ENCODE measurements at regions not wholly inside any gene's neighbourhood (a gene's known extent, or its start where the extent isn't known, plus 50 kb on each side); places are given as distances from the start of the nearest gene placed in this dataset.
"Not testable (repeated sequence)": the region's sequence is repeated elsewhere in the genome, so short reads cannot be mapped to it uniquely, and the experiment has no call there.

GRCh38 chr5:89313804-89314588 lies 431.0 kb upstream of the MEF2C start:
- DNase-seq = peak; percentile 76

GRCh38 chr5:89313044-89313443 lies 430.1 kb upstream of the MEF2C start:
- DNase-seq = peak; percentile 88

- DNase-seq = no peak
These were observed 426.3 kb upstream of the MEF2C start for GRCh38 chr5:89309268-89309667.

GRCh38 chr5:89308606-89309040 lies 425.6 kb upstream of the MEF2C start:
- DNase-seq = no peak

GRCh38 chr5:89307972-89308371 lies 425.0 kb upstream of the MEF2C start:
- no peak for DNase-seq

- DNase-seq = not testable (repeated sequence)
These were observed 424.2 kb upstream of the MEF2C start for GRCh38 chr5:89307141-89307540.

- DNase-seq = no peak
These were observed 420.1 kb upstream of the MEF2C start for GRCh38 chr5:89303033-89303480.

GRCh38 chr5:89302102-89302891 lies 419.3 kb upstream of the MEF2C start:
- DNase-seq = no peak

- DNase-seq = no peak
These were observed 418.5 kb upstream of the MEF2C start for GRCh38 chr5:89301321-89302025.

GRCh38 chr5:89300426-89300970 lies 417.5 kb upstream of the MEF2C start:
- no peak for DNase-seq

GRCh38 chr5:89299998-89300397 lies 417.0 kb upstream of the MEF2C start:
- DNase-seq = no peak

GRCh38 chr5:89297066-89297465 lies 414.1 kb upstream of the MEF2C start:
- DNase-seq = no peak

GRCh38 chr5:89293810-89294209 lies 410.8 kb upstream of the MEF2C start:
- DNase-seq = no peak

- no peak for DNase-seq
These were observed 409.5 kb upstream of the MEF2C start for GRCh38 chr5:89292487-89292886.

- no peak for DNase-seq
These were observed 406.6 kb upstream of the MEF2C start for GRCh38 chr5:89289604-89290003.

GRCh38 chr5:89287964-89288363 lies 405.0 kb upstream of the MEF2C start:
- DNase-seq = no peak

- DNase-seq = no peak
These were observed 403.3 kb upstream of the MEF2C start for GRCh38 chr5:89286320-89286719.

GRCh38 chr5:89283728-89284493 lies 400.9 kb upstream of the MEF2C start:
- no peak for DNase-seq

- DNase-seq = no peak
These were observed 399.8 kb upstream of the MEF2C start for GRCh38 chr5:89282554-89283510.

- DNase-seq = no peak
These were observed 399.0 kb upstream of the MEF2C start for GRCh38 chr5:89281766-89282553.

Data from islet precursor cell (in vitro differentiated cells).